ENCODE measurements at regions not wholly inside any gene's neighbourhood (a gene's known extent, or its start where the extent isn't known, plus 50 kb on each side); places are given as distances from the start of the nearest gene placed in this dataset.

GRCh38 chr4:12122316-12122715 lies 693.6 kb upstream of the HS3ST1 start:
- TF ChIP-seq EZH2 (optimal IDR thresholded peaks at IDR 0.05; ENCODE audit: low read depth, low read length) = no peak
- no peak for TF ChIP-seq CTCF (IDR thresholded peaks at IDR 0.05; ENCODE audit: low read length)
- TF ChIP-seq EZH2phosphoT487 (IDR thresholded peaks at IDR 0.05; ENCODE audit: low read length) = no peak
- H3K27me3 ChIP-seq (replicated peaks; ENCODE audit: insufficient read depth, low read length) = no peaks in the 10 kb centered on the region

GRCh38 chr4:12120968-12121367 lies 692.3 kb upstream of the HS3ST1 start:
- no peak overlapping the region for H3K4me2 ChIP-seq (ENCODE audit: low read depth, low read length)
- no peak overlapping the region for H2AFZ ChIP-seq (ENCODE audit: low read length)
- no peak overlapping the region for H3K27ac ChIP-seq (ENCODE audit: low read length)

More at GRCh38 chr4:12122316-12122715, 693.6 kb upstream of the HS3ST1 start:
- no peaks in the 10 kb centered on the region for H3F3A ChIP-seq (ENCODE audit: insufficient read depth, low read length)
- H3K9me3 ChIP-seq (replicated peaks; ENCODE audit: insufficient read depth, low read length) = no peaks in the 10 kb centered on the region
- no peaks in the 10 kb centered on the region for H3K36me3 ChIP-seq (replicated peaks; ENCODE audit: insufficient read depth, low read length)
- H3K4me1 ChIP-seq (ENCODE audit: low read length) = peaks cover 10% of the 10 kb centered on the region; the same call in 1 of the 2 replicates
- no peaks in the 10 kb centered on the region for H3K9me2 ChIP-seq (replicated peaks; ENCODE audit: insufficient read depth, low read length)
- H3K4me2 ChIP-seq (ENCODE audit: low read depth, low read length) = no peak overlapping the region
- no peak overlapping the region for H3K27ac ChIP-seq (ENCODE audit: low read length)
- no peaks in the 10 kb centered on the region for H3K79me2 ChIP-seq (ENCODE audit: low read length)
- H3K4me3 ChIP-seq (ENCODE audit: low read length) = no peak overlapping the region
- H4K20me1 ChIP-seq (ENCODE audit: insufficient read depth, low read length) = no peaks in the 10 kb centered on the region
- no peak for DNase-seq
- no peak overlapping the region for H2AFZ ChIP-seq (ENCODE audit: low read length)
- H3K9ac ChIP-seq (ENCODE audit: low read length) = no peak overlapping the region

GRCh38 chr4:12118651-12119213 lies 690.0 kb upstream of the HS3ST1 start:
- Histone ChIP-seq H3K9ac (ENCODE audit: low read length) (no peak overlapping the region), H3K4me1 (ENCODE audit: low read length) (peaks cover 10% of the 10 kb centered on the region; the same call in 1 of the 2 replicates), H3F3A (ENCODE audit: insufficient read depth, low read length) (no peaks in the 10 kb centered on the region), H3K36me3 (replicated peaks; ENCODE audit: insufficient read depth, low read length) (no peaks in the 10 kb centered on the region), H3K9me3 (replicated peaks; ENCODE audit: insufficient read depth, low read length) (no peaks in the 10 kb centered on the region), H2AFZ (ENCODE audit: low read length) (no peak overlapping the region), H3K79me2 (ENCODE audit: low read length) (no peaks in the 10 kb centered on the region), H4K20me1 (ENCODE audit: insufficient read depth, low read length) (no peaks in the 10 kb centered on the region), H3K9me2 (replicated peaks; ENCODE audit: insufficient read depth, low read length) (no peaks in the 10 kb centered on the region), H3K27ac (ENCODE audit: low read length) (no peak overlapping the region; the same call in 1 of the 2 replicates), H3K27me3 (replicated peaks; ENCODE audit: insufficient read depth, low read length) (no peaks in the 10 kb centered on the region), H3K4me2 (ENCODE audit: low read depth, low read length) (peak overlapping the region; percentile 8; the same call in 1 of the 2 replicates), H3K4me3 (ENCODE audit: low read length) (no peak overlapping the region)
- peak; percentile 52 for DNase-seq
- TF ChIP-seq CTCF (IDR thresholded peaks at IDR 0.05; ENCODE audit: low read length) = no peak
- no peak for TF ChIP-seq EZH2phosphoT487 (IDR thresholded peaks at IDR 0.05; ENCODE audit: low read length)
- TF ChIP-seq EZH2 (optimal IDR thresholded peaks at IDR 0.05; ENCODE audit: low read depth, low read length) = no peak

More at GRCh38 chr4:12120968-12121367, 692.3 kb upstream of the HS3ST1 start:
- no peaks in the 10 kb centered on the region for H3K9me3 ChIP-seq (replicated peaks; ENCODE audit: insufficient read depth, low read length)
- no peaks in the 10 kb centered on the region for H3K9me2 ChIP-seq (replicated peaks; ENCODE audit: insufficient read depth, low read length)
- no peaks in the 10 kb centered on the region for H3K36me3 ChIP-seq (replicated peaks; ENCODE audit: insufficient read depth, low read length)
- no peak overlapping the region for H3K4me3 ChIP-seq (ENCODE audit: low read length)
- TF ChIP-seq EZH2phosphoT487 (IDR thresholded peaks at IDR 0.05; ENCODE audit: low read length) = no peak
- TF ChIP-seq EZH2 (optimal IDR thresholded peaks at IDR 0.05; ENCODE audit: low read depth, low read length) = no peak
- no peak for TF ChIP-seq CTCF (IDR thresholded peaks at IDR 0.05; ENCODE audit: low read length)
- no peaks in the 10 kb centered on the region for H3F3A ChIP-seq (ENCODE audit: insufficient read depth, low read length)
- H3K79me2 ChIP-seq (ENCODE audit: low read length) = no peaks in the 10 kb centered on the region
- H3K9ac ChIP-seq (ENCODE audit: low read length) = no peak overlapping the region
- H3K4me1 ChIP-seq (ENCODE audit: low read length) = peaks cover 10% of the 10 kb centered on the region; the same call in 1 of the 2 replicates
- H4K20me1 ChIP-seq (ENCODE audit: insufficient read depth, low read length) = no peaks in the 10 kb centered on the region
- no peaks in the 10 kb centered on the region for H3K27me3 ChIP-seq (replicated peaks; ENCODE audit: insufficient read depth, low read length)
- no peak for DNase-seq
